ENCODE measurements at regions not wholly inside any gene's neighbourhood (a gene's known extent, or its start where the extent isn't known, plus 50 kb on each side); places are given as distances from the start of the nearest gene placed in this dataset.

DNA sequence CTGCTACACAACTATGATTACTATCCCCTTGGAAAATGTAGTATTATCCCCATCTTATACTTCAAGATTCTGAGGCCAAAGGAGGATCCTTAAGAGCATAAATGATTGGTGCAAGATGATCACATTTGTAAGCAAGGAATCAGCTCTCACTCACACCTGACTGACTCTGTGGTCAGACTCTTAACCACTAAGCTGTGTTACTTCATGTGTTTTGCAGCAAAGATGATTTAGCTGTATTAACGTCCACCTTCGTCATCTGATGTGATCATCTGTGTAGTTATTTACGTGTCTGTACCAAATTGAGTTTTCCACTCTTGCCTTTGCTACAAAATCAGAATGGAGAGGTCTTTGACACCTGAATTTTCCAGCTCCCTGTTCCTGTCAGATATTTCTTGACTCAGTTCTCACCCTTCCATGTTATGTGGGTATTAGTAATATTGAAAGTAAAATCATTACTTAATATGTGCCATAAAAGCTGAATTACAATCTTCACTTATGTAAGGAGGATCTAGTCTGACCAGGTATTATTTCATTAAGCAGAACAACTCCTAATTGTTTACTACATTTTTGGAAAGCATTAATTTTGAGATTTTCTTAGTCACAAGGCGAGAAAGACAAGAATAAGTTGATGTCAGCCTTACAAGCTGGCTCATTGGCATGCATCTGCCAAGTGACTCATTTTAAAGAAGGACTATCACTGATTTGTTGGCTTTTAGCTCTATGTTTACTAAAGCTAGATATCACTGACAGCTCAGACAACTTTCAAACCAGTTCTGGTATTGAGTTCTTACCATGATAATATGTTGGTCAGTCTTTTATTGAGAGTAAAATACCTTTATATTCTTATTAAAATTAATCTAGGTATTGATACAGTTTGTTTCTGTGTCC, 1279.8 kb upstream of the PCDH9 start:
- 80% methylated on average over 1 of the region's 4 CpGs for WGBS (ENCODE audit: insufficient coverage)
- H3K4me1 ChIP-seq (ENCODE audit: control insufficient read depth, insufficient read depth, low read length): no peaks in the 10 kb centered on the region
- no peaks in the 10 kb centered on the region for H3K9me3 ChIP-seq (replicated peaks; ENCODE audit: control insufficient read depth, low read depth, low read length)
- H3K27me3 ChIP-seq (ENCODE audit: control insufficient read depth, insufficient read depth, low read length): no peaks in the 10 kb centered on the region
- no peak for DNase-seq
- no peak overlapping the region for H3K4me3 ChIP-seq (ENCODE audit: low read length)
- no peak overlapping the region for H3K27ac ChIP-seq (ENCODE audit: low read length)
- no peaks in the 10 kb centered on the region for H3K36me3 ChIP-seq (ENCODE audit: control insufficient read depth, insufficient read depth, low read length)

GRCh38 chr13:68506888-68507551, 1276.9 kb upstream of the PCDH9 start:
- H3K36me3 ChIP-seq (ENCODE audit: control insufficient read depth, insufficient read depth, low read length): no peaks in the 10 kb centered on the region
- no peaks in the 10 kb centered on the region for H3K4me1 ChIP-seq (ENCODE audit: control insufficient read depth, insufficient read depth, low read length)
- no peak overlapping the region for H3K27ac ChIP-seq (ENCODE audit: low read length)
- H3K4me3 ChIP-seq (ENCODE audit: low read length): no peak overlapping the region
- H3K27me3 ChIP-seq (ENCODE audit: control insufficient read depth, insufficient read depth, low read length): no peaks in the 10 kb centered on the region
- no peaks in the 10 kb centered on the region for H3K9me3 ChIP-seq (replicated peaks; ENCODE audit: control insufficient read depth, low read depth, low read length)
- DNase-seq: no peak
- 58% methylated on average over 3 of the region's 8 CpGs for WGBS (ENCODE audit: insufficient coverage)

DNA sequence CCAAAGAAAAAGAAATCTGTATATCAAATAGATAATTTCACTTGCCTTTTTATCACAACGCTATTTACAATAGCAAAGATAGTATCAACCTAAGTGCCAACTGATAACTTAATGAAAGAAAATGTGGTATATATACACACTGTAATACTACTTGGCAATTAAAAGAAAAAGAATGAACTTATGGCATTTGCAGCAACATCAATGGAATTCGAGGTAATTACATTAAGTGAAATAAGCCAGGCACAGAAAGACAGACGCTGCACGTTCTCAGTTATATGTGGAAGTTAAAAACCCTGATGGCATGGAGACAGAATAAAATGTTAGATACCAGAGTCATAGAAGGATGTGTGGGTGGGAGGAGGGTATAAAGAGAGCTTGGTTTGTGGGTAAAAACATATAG, 1260.5 kb upstream of the PCDH9 start:
- H3K9me3 ChIP-seq (replicated peaks; ENCODE audit: control insufficient read depth, low read depth, low read length): no peaks in the 10 kb centered on the region
- no peak overlapping the region for H3K4me3 ChIP-seq (ENCODE audit: low read length)
- DNase-seq: no peak
- H3K27ac ChIP-seq (ENCODE audit: low read length): no peak overlapping the region
- H3K36me3 ChIP-seq (ENCODE audit: control insufficient read depth, insufficient read depth, low read length): no peaks in the 10 kb centered on the region
- H3K27me3 ChIP-seq (ENCODE audit: control insufficient read depth, insufficient read depth, low read length): no peaks in the 10 kb centered on the region
- H3K4me1 ChIP-seq (ENCODE audit: control insufficient read depth, insufficient read depth, low read length): no peaks in the 10 kb centered on the region
- WGBS (ENCODE audit: insufficient coverage): 87% methylated on average over 3 of the region's 4 CpGs

- 100% methylated on average over 1 of the region's 2 CpGs for WGBS (ENCODE audit: insufficient coverage)
- no peak overlapping the region for H3K27ac ChIP-seq (ENCODE audit: low read length)
- H3K9me3 ChIP-seq (replicated peaks; ENCODE audit: control insufficient read depth, low read depth, low read length): no peaks in the 10 kb centered on the region
- no peaks in the 10 kb centered on the region for H3K36me3 ChIP-seq (ENCODE audit: control insufficient read depth, insufficient read depth, low read length)
- H3K4me1 ChIP-seq (ENCODE audit: control insufficient read depth, insufficient read depth, low read length): no peaks in the 10 kb centered on the region
- H3K27me3 ChIP-seq (ENCODE audit: control insufficient read depth, insufficient read depth, low read length): no peaks in the 10 kb centered on the region
- no peak overlapping the region for H3K4me3 ChIP-seq (ENCODE audit: low read length)
- no peak for DNase-seq
Measured at GRCh38 chr13:68481130-68481529, 1251.0 kb upstream of the PCDH9 start.

DNA sequence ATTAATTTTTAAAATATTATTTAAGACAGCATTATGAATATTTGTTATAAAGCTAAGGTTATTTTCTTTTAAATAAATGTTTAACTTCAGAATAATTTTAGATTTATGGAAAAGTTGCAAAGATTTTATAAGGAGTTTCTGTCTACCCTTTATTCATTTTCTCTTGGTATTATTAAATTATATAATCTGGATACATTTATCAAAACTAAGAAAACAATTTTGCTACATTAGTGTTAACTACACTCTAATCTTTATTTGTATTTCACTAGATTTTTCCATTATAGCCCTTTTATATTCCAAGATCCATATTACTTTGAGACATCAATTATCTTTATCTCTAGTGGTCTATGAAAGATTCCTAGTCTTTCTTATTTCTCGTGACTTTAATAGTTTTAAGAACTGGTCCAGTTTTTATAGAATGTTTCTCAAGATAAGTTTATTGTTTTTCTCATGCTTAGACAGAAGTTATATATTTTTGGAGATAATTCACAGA, 1243.7 kb upstream of the PCDH9 start:
- Histone ChIP-seq H3K27me3 (ENCODE audit: control insufficient read depth, insufficient read depth, low read length) (no peaks in the 10 kb centered on the region), H3K9me3 (replicated peaks; ENCODE audit: control insufficient read depth, low read depth, low read length) (no peaks in the 10 kb centered on the region), H3K36me3 (ENCODE audit: control insufficient read depth, insufficient read depth, low read length) (no peaks in the 10 kb centered on the region), H3K4me3 (ENCODE audit: low read length) (no peak overlapping the region), H3K4me1 (ENCODE audit: control insufficient read depth, insufficient read depth, low read length) (no peaks in the 10 kb centered on the region), H3K27ac (ENCODE audit: low read length) (no peak overlapping the region)
- no CpG with 5 or more reads among the region's 1 CpG for WGBS (ENCODE audit: insufficient coverage)
- DNase-seq: no peak

GRCh38 chr13:68467160-68467559, 1237.0 kb upstream of the PCDH9 start:
- Histone ChIP-seq H3K9me3 (replicated peaks; ENCODE audit: control insufficient read depth, low read depth, low read length) (no peaks in the 10 kb centered on the region), H3K36me3 (ENCODE audit: control insufficient read depth, insufficient read depth, low read length) (no peaks in the 10 kb centered on the region)
- 60% methylated on average over 1 of the region's 4 CpGs for WGBS (ENCODE audit: insufficient coverage)

DNA sequence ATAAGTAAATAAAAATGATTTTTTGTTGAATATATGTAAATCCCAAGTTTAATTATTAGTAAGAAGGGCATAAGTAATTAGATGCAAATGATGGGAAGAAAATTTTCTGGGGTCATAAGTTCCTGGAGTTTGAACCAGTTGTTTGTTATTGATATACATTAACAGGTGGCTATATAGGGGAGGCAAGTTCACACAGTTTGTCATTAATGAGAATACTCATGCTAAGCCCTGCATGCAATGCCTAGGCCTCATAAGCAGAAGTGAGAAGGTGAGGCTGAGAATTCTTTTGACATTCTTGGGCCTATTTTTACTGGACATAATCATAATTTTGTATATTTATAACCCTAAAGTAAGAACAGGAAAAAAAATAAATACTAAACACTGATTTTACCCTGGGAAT, 1210.7 kb upstream of the PCDH9 start:
- no peak for DNase-seq
- no peaks in the 10 kb centered on the region for H3K9me3 ChIP-seq (replicated peaks; ENCODE audit: control insufficient read depth, low read depth, low read length)
- H3K27ac ChIP-seq (ENCODE audit: low read length): no peak overlapping the region

More at GRCh38 chr13:68467160-68467559, 1237.0 kb upstream of the PCDH9 start:
- H3K4me1 ChIP-seq (ENCODE audit: control insufficient read depth, insufficient read depth, low read length): no peaks in the 10 kb centered on the region
- no peak for DNase-seq
- no peak overlapping the region for H3K27ac ChIP-seq (ENCODE audit: low read length)
- H3K27me3 ChIP-seq (ENCODE audit: control insufficient read depth, insufficient read depth, low read length): no peaks in the 10 kb centered on the region
- no peak overlapping the region for H3K4me3 ChIP-seq (ENCODE audit: low read length)

DNA sequence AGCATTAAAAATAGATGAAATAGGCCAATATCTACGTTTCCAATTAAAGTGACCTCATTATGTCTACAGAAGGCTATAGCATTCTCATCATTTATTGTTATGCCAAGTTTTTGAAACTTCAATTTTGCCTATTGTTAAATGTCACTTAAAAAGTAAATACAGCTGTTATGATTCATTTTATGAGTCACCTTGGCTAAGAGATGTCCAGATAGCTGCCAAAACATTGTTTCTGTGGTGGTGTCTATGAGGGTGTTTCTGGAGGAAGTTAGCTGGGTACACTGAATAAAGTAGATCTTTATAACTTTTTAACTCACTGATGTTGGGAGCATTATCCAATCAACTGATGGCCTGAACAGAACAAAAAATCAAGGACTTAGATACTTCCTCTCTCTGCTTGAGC, 1209.7 kb upstream of the PCDH9 start:
- no CpG with 5 or more reads among the region's 1 CpG for WGBS (ENCODE audit: insufficient coverage)
- Histone ChIP-seq H3K36me3 (ENCODE audit: control insufficient read depth, insufficient read depth, low read length) (no peaks in the 10 kb centered on the region), H3K4me1 (ENCODE audit: control insufficient read depth, insufficient read depth, low read length) (no peaks in the 10 kb centered on the region), H3K4me3 (ENCODE audit: low read length) (no peak overlapping the region), H3K27me3 (ENCODE audit: control insufficient read depth, insufficient read depth, low read length) (no peaks in the 10 kb centered on the region), H3K27ac (ENCODE audit: low read length) (no peak overlapping the region), H3K9me3 (replicated peaks; ENCODE audit: control insufficient read depth, low read depth, low read length) (no peaks in the 10 kb centered on the region)
- DNase-seq: peak; percentile 8

More for the DNA sequence above, 1210.7 kb upstream of the PCDH9 start:
- no peaks in the 10 kb centered on the region for H3K36me3 ChIP-seq (ENCODE audit: control insufficient read depth, insufficient read depth, low read length)
- H3K4me1 ChIP-seq (ENCODE audit: control insufficient read depth, insufficient read depth, low read length): no peaks in the 10 kb centered on the region
- H3K27me3 ChIP-seq (ENCODE audit: control insufficient read depth, insufficient read depth, low read length): no peaks in the 10 kb centered on the region
- no peak overlapping the region for H3K4me3 ChIP-seq (ENCODE audit: low read length)

- no peaks in the 10 kb centered on the region for H3K9me3 ChIP-seq (replicated peaks; ENCODE audit: control insufficient read depth, low read depth, low read length)
- no peak for DNase-seq
- no peaks in the 10 kb centered on the region for H3K27me3 ChIP-seq (ENCODE audit: control insufficient read depth, insufficient read depth, low read length)
- H3K4me1 ChIP-seq (ENCODE audit: control insufficient read depth, insufficient read depth, low read length): no peaks in the 10 kb centered on the region
- no peak overlapping the region for H3K27ac ChIP-seq (ENCODE audit: low read length)
- no peaks in the 10 kb centered on the region for H3K36me3 ChIP-seq (ENCODE audit: control insufficient read depth, insufficient read depth, low read length)
- H3K4me3 ChIP-seq (ENCODE audit: low read length): no peak overlapping the region
- 90% methylated on average over 3 of the region's 4 CpGs for WGBS (ENCODE audit: insufficient coverage)
Measured at GRCh38 chr13:68428292-68428691, 1198.2 kb upstream of the PCDH9 start.

GRCh38 chr13:68417801-68418200, 1187.7 kb upstream of the PCDH9 start:
- H3K9me3 ChIP-seq (replicated peaks; ENCODE audit: control insufficient read depth, low read depth, low read length): no peaks in the 10 kb centered on the region
- H3K27ac ChIP-seq (ENCODE audit: low read length): no peak overlapping the region
- no peak overlapping the region for H3K4me3 ChIP-seq (ENCODE audit: low read length)
- H3K36me3 ChIP-seq (ENCODE audit: control insufficient read depth, insufficient read depth, low read length): no peaks in the 10 kb centered on the region
- H3K27me3 ChIP-seq (ENCODE audit: control insufficient read depth, insufficient read depth, low read length): no peaks in the 10 kb centered on the region
- no peak for DNase-seq
- H3K4me1 ChIP-seq (ENCODE audit: control insufficient read depth, insufficient read depth, low read length): no peaks in the 10 kb centered on the region
- no CpG with 5 or more reads among the region's 3 CpGs for WGBS (ENCODE audit: insufficient coverage)

Data from muscle of leg (tissue), 3 donors.